NCI-H1694 treated with DMSO at 0.1 percent for 48 hours (cell line): ENCODE measurements at regions not wholly inside any gene's neighbourhood (a gene's known extent, or its start where the extent isn't known, plus 50 kb on each side); places are given as distances from the start of the nearest gene placed in this dataset.

Experiments used
- DNase-seq: peaks from one replicate; lab custom pipeline; 2025; lab: John Stamatoyannopoulos, UW

DNA sequence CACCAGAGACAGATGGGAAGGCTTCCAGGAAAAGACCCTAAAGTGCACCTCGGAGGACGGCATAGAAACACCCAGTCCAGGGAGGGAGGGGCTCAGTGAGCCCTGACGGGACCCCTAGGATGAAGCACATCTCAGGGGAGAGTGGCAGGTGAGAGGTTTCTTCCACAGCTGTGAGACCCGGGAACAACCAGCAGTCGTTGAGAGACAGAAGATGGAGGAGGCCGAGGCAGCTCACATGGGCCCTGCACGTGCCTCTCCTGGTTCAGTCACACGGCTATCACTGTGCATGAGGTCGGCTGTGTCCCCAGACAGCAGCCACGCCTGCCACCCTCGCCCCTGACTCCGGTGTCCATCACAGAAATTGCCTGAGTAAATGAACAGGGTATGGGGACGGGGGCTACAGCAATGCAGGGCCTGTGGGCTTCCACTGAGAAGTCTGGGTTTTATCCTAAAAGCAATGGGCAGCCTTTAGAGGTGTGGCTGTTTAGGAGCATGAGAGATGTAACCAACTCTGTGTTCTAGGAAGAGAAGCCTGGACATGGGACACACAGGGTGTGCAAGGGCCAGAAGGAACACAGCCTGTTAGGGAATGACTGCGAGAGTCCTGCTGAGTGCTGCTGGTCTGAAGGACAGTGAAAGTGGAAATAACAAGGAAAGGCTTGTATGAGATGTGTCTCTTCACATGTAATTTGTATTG is 102.0 kb downstream of the TMEM18 start:
- no peak for DNase-seq

DNA sequence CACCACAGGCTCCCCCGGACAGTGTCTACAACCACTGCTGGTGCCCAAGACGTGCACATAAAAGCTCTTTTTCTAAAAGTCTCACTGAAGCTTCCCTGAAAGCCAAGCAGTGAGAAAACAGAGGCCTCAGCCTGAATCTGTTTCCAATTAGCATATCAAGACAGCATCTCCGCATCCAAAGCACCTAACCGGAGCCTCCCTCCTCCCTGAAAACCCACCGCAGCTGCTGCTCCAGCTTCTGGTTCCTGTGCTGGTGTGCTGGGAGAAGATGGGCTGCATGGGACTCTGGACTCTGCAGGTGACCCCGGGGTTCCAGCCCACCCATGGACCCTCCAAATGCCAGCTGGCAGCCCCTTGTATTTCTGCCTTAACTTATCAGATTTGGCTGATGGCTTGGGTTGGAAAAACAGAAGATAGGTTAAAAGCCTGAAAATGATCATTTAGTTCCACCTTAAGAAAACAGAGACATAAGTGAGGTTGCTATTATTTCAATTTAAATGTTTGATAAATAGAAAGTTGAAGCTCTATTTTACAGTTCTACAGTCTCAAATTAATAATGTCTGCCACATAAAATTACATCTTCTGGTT is 103.3 kb downstream of the TMEM18 start:
- DNase-seq = no peak

DNA sequence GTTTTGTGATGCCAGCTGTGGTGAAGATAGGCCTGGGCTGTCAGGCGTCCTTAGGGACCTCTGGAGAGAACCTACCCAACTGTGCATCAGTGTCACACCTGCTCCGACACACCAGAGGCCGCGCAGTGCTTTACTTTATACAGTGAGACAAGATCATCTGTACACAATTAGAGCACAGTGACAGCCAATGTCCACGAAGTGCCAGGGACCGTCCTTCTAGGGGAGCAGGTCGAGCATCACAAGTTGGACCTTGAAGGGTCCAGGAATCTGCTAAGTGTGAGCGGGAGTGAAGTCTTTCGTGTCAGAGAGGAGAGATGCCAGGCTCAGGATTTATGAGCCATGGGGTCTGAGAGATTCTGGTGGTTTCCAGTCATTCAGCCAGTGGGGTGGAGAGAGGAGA is 104.2 kb downstream of the TMEM18 start:
- no peak for DNase-seq

- no peak for DNase-seq
Measured at GRCh38 chr2:569681-570080, 107.5 kb downstream of the TMEM18 start.

DNA sequence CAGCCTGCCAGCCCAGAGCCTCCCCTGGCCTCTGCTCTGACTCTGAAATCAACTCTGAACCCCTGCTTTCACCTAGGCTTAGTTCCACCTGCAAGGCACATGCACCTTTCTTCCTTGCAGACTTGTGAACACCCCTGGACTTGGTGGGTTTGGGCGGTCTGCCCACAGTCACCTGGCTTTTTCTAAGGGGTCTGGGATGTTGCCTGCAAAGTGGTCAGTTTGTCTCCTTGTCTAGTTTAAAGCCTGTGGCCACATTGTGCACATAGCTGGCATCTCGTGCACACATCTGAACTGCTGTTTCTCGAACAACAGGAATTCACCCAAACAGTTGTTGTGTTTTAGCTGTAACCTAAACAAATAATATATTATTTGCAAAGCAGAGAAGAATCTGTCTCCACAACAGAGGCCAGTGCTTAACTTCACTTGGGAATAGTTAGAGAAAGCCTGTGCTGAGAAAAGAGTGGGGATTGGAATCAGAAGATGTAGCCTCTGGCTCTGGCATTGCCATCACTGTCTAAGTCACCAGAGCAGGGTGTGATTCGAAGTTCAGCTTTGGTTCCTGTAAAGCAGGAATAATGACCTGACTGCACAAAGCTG is 108.5 kb downstream of the TMEM18 start:
- no peak for DNase-seq

DNA sequence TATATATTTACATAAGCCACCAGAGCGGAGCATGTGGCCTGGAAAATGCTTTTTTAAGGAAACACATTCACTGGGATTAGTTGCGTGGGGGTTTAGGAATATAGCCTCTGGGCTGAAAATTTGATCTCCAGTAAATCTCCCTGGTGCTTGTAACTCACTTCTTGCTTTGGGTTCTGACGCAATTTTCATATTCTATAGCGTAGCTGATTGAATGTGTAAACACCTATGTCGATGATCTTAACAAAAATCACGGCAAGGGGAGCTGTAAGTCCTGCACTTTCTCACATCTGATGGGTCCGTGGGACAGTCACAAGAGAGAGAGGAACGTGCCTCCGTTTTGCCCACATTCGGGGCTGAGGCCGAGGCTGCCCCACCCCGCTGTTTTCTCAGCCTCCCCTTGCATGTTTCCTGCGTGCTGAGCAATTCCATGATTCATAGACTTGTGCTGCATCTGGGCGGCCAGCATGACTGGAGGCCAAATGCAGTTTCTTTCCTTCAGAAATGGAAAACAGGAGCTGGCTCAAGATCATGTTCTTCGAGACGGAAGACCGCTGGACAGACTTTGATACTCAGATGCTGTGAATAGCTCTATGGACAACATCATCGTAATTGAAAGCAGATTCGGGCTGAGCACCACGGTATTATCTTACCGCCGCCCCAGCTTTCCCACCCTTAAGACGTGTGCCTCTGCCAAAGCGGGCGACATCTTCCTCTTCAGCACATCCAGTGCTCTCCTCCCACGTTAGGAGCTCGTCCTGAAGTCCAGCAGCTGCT is 109.2 kb downstream of the TMEM18 start:
- no peak for DNase-seq

GRCh38 chr2:567496-567864 is 109.7 kb downstream of the TMEM18 start:
- DNase-seq = no peak

DNA sequence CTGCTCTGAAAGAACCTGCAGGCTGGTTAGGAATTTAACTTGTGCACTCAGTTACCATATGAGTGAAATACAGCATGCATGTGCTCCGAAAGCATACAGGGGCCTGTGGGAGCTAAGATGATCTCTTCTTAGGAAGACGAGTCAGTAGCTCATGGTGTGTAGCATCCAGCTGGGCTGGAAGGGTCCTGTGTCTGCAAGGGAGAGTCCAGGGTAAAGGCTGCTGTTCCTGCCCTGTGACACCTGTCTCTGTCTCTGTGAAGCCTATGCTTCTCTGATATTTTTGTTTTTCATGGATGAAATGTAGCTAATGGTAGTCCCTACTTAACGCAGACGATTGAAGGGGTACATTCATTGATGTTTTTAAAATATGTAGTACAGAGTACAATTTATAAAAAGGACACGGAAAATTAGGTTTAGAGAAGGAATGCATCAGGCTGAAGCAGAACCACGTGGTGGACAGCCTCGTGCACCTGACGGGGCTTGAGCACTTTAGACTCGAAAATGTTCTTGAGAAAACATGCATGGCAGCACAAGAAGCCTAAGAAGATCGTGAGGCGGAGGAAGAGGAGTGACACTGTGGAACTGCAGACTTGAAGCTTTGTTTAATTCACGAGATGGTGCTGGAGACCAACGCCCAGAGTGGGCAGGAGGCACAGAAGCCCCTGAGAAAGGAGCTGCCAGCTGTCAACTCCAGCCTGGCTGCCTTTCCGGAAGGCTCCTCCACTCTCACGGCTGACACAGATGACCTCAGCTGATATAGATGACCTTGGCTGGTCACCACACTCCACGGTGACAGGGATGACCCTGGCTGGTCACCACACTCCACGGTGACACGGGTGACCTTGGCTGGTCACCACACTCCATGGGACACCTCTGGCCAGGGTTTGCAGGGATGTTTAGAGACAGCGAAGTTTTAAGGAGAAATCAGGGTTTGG is 110.6 kb downstream of the TMEM18 start:
- DNase-seq = no peak

DNA sequence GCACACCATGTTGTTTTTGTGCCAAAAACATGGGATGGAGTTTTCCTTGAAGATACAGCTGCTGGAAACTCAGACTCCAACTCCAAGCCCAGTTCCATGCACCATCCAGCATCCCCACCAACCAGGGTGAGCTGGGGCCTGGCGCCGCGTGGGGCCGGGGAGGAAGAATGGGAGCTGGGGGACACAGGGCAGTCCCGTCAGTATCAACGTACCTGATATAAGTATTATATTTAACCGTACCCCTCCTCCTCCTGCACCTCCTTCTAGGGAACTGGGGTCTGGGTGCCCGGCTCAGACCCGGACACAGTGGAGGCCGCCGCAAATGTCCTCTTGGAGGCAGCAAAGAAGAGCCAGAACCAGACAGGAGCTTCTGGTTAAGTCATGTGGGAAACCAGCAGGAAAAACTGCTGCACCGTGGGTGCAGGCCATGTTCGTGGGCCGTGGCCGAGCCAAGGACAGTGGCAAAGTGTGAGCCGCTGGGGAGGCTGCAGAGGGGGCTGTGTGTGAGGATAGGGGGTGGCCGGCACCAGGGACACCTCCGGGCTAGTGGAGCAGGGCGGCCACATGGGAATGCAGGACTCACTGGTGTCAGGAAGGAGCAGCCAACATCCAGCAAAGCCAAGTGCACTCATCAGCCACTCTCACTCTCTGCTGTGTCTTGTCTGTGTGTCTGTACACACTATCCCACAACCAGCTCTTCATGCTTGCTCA is 112.6 kb downstream of the TMEM18 start:
- DNase-seq = no peak

DNA sequence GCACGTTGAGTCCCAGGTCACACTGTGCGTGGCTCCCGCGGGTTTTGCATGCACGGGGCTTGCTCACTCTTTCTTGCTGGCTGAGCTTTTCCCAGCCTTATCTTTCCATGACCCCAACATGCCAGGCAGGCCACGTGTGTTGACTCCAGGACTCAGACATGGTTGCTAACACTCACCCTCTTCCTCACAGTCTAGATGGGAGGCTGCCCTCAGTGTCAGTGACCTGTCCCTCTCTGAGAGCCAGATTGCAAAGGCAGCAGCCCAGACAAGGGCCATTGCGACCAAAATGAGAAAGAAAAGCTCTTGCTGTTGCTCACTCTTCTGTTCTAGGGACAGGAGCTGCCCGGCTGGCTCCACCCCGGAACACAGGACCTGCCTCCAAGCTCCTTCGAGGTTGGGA is 113.7 kb downstream of the TMEM18 start:
- no peak for DNase-seq

- DNase-seq = no peak
Measured at GRCh38 chr2:562391-563364, 114.5 kb downstream of the TMEM18 start.

DNA sequence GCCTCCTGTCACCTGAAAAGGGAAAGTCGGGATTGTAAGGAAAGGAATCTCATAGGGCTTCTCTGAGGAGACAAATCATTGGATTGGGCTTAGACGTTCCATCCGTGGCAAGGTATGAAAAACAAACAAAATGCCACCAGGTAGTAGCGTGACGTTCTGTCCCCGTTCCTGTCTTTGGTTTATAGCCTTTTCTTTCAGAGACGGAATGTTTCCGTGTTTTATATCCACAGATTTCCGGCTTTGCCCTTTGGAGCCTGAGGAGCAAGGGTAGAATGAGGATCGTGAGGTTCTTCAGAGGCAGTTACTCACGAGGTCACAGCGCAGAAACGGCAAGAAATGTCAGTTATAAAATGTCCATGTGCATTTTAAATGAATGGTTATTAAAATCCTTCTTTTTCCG is 118.3 kb downstream of the TMEM18 start:
- no peak for DNase-seq

DNA sequence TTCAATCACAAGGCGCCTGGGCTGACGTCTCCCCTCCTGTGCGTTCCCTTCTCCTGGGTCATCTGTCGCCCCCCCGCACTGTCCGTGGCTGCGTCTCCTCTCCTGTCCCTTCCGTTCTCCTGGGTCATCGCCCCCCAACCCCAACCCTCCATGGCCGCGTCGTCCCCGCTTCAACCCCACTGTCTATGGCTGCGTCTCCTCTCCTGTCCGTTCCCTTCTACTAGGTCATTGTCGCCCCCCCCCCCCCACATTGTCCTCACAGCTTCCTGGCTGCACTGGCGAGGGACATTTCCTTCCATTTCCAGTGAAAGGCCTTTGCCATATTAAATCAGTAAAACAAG is 118.9 kb downstream of the TMEM18 start:
- no peak for DNase-seq

- no peak for DNase-seq
Measured at GRCh38 chr2:557635-558301, 119.4 kb downstream of the TMEM18 start.

- no peak for DNase-seq
Measured at GRCh38 chr2:556485-556884, 120.7 kb downstream of the TMEM18 start.

GRCh38 chr2:555164-555922 is 121.9 kb downstream of the TMEM18 start:
- DNase-seq = no peak

DNA sequence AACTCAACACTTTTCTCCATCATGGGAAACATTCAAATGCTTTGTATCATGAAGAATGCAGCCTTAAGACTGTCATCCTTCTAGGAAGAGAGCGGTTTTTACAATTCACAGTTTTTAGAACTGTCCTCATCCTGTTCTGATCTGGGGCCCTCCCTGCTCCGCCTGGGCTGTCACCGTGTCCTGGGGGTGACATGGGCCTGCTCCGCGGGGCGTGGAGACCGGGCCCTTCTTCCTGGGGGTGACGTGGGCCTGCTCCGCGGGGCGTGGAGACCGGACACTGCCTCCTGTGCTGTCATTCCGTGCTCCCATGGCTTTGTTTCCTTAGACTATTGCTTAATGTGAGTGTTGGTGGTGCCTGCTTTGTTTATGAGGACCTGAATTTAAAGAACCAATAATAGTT is 122.8 kb downstream of the TMEM18 start:
- no peak for DNase-seq

GRCh38 chr2:552906-553305 is 124.3 kb downstream of the TMEM18 start:
- no peak for DNase-seq

DNA sequence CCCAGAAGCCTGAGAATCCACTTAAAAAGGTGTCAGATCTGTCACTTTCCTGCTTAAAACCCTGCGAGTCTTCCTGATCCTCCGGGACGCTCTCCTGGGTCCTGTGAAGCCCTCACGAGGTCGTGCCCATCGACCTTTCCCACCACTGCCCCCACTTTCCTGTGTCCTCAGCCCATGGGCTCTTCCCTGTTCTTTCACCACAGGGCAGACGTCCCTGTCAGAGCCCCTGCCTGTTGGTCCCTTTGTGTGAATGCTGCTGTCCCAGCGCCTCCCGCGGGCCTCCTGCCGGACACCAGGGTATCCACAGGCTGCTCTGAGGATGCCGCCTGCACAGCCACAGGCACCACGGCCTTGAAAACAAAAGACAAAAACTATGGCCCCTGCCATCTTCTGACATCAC is 125.6 kb downstream of the TMEM18 start:
- DNase-seq = no peak
